ENCODE measurements at regions not wholly inside any gene's neighbourhood (a gene's known extent, or its start where the extent isn't known, plus 50 kb on each side); places are given as distances from the start of the nearest gene placed in this dataset.

DNA sequence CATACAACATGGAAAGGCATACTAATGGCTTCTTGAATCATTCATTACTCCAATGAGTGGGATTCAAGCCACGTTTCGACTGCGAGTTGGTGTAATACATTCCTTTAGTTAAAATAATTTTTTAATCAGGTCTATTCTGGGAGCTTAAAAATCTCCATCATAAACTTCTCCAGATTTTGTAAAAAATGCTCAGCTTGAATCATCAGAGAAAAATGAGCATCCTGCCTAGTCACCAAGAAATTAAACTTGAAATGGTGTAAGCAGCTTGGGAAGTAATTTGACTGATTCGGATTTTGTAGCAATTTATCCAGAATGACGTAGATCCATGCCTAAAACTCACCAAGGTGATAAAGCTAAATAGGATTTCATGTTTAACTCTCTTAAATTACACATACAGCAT, 165.7 kb downstream of the SLCO4C1 start:
- Mint-ChIP-seq H3K27me3 (ENCODE audit: low read depth) (no peaks in the 10 kb centered on the region), H3K9me3 (peaks cover 2% of the 10 kb centered on the region), H3K4me3 (no peak overlapping the region), H3K27ac (no peak overlapping the region), H3K4me1 (no peaks in the 10 kb centered on the region), H3K36me3 (ENCODE audit: low read depth) (no peaks in the 10 kb centered on the region)
- TF ChIP-seq, protein P1, sequence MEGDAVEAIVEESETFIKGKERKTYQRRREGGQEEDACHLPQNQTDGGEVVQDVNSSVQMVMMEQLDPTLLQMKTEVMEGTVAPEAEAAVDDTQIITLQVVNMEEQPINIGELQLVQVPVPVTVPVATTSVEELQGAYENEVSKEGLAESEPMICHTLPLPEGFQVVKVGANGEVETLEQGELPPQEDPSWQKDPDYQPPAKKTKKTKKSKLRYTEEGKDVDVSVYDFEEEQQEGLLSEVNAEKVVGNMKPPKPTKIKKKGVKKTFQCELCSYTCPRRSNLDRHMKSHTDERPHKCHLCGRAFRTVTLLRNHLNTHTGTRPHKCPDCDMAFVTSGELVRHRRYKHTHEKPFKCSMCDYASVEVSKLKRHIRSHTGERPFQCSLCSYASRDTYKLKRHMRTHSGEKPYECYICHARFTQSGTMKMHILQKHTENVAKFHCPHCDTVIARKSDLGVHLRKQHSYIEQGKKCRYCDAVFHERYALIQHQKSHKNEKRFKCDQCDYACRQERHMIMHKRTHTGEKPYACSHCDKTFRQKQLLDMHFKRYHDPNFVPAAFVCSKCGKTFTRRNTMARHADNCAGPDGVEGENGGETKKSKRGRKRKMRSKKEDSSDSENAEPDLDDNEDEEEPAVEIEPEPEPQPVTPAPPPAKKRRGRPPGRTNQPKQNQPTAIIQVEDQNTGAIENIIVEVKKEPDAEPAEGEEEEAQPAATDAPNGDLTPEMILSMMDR (IDR thresholded peaks at IDR 0.05; ENCODE audit: unreplicated experiment in 3 of 3), result no peak

DNA sequence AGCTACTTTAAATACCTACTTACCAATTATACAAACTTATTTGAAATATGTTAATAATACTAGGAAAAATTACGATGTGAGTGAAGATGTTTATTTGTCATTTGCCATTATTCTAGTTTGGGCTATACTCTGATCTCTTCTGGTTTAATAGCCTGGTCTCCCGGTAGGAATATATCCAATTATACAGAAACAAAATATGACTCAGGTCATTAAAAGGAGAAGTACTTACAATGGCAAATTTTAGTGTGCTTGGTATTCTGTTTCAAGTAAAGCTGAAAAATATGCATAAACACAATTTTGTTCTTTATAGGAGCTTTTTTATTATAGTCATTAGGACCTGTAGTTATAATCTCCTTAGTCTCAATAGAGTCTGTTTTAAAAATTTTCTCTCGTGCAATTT, 176.8 kb downstream of the SLCO4C1 start:
- no peaks in the 10 kb centered on the region for H3K36me3 Mint-ChIP-seq (ENCODE audit: low read depth)
- H3K4me1 Mint-ChIP-seq, result no peaks in the 10 kb centered on the region
- TF ChIP-seq, protein P1 (IDR thresholded peaks at IDR 0.05; ENCODE audit: unreplicated experiment in 3 of 3), result no peak
- no peaks in the 10 kb centered on the region for H3K27me3 Mint-ChIP-seq (ENCODE audit: low read depth)
- H3K9me3 Mint-ChIP-seq, result no peaks in the 10 kb centered on the region
- H3K4me3 Mint-ChIP-seq, result no peak overlapping the region
- H3K27ac Mint-ChIP-seq, result no peak overlapping the region

DNA sequence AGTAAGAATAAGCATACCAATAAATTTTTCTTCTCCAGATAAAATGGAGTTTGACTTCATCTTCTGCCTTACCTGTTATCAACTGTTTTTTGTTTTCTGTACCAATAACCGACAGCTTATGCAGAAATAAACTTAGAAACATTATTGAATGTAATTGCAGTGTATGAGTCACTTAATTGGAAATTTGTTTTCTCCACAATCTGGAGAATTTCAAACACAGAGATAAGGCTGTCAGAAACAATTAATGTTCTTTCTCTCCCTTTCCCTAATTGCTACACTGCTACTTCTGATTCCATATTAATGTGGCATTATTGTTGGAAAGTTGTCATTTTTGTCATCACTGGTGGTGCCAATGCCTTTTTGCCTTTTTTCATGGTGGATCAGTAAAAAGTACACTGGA, 180.3 kb downstream of the SLCO4C1 start:
- Mint-ChIP-seq H3K4me3 (no peak overlapping the region), H3K27ac (no peak overlapping the region), H3K36me3 (ENCODE audit: low read depth) (no peaks in the 10 kb centered on the region), H3K27me3 (ENCODE audit: low read depth) (no peaks in the 10 kb centered on the region), H3K4me1 (no peaks in the 10 kb centered on the region), H3K9me3 (peaks cover 2% of the 10 kb centered on the region)
- TF ChIP-seq, protein P1 (IDR thresholded peaks at IDR 0.05; ENCODE audit: unreplicated experiment in 3 of 3), result no peak

DNA sequence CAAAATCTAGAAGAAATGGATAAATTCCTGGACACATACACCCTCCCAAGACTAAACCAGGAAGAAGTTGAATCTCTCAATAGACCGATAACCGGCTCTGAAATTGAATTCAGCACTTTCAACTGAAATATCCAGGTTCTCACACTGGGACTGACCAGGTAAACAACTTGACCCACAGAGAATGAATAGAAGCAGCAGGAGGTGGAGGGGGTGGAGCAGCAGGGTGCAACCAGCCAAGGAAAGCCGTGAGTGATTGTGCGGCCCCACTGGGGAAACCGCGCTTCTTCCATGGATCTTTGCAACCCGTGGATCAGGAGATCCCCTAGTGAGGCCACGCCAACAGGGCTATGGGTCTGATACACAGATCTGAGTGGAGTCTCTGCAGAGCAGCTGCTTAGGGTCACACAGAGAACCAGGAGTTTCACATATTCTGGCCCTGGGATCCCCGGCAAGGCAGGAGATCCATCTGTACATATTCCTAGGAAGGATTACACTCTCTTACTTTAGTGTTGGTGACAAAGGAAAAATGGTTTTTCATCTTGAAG, 181.5 kb downstream of the SLCO4C1 start:
- Mint-ChIP-seq H3K36me3 (ENCODE audit: low read depth) (no peaks in the 10 kb centered on the region), H3K4me3 (no peak overlapping the region), H3K27me3 (ENCODE audit: low read depth) (no peaks in the 10 kb centered on the region), H3K27ac (no peak overlapping the region), H3K9me3 (peaks cover 2% of the 10 kb centered on the region), H3K4me1 (no peaks in the 10 kb centered on the region)
- TF ChIP-seq, protein P1 (IDR thresholded peaks at IDR 0.05; ENCODE audit: unreplicated experiment in 3 of 3), result no peak

DNA sequence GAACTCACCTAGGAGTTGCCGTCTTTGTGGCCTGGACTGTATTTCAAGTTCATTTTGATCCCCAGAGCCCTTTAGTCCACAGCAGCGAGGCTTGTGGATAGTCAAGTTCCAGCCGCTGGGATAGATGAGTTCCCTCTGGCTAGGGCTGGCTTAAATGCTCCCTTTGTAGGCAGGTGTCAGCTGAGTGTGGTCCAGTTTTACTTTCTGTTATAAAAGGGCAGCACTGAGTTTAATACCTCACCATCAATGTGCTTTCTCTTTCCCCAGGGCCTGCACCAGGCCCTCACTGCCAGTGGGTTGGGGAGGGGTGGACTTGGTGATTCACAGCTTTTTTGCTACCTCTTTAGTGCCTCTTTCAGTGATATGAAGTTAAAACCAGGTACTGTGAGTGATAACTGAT, 188.2 kb downstream of the SLCO4C1 start:
- Mint-ChIP-seq H3K9me3 (peaks cover 2% of the 10 kb centered on the region), H3K36me3 (ENCODE audit: low read depth) (no peaks in the 10 kb centered on the region), H3K27ac (no peak overlapping the region), H3K4me3 (no peak overlapping the region), H3K27me3 (ENCODE audit: low read depth) (no peaks in the 10 kb centered on the region), H3K4me1 (no peaks in the 10 kb centered on the region)
- TF ChIP-seq, protein P1 (IDR thresholded peaks at IDR 0.05; ENCODE audit: unreplicated experiment in 3 of 3), result no peak

DNA sequence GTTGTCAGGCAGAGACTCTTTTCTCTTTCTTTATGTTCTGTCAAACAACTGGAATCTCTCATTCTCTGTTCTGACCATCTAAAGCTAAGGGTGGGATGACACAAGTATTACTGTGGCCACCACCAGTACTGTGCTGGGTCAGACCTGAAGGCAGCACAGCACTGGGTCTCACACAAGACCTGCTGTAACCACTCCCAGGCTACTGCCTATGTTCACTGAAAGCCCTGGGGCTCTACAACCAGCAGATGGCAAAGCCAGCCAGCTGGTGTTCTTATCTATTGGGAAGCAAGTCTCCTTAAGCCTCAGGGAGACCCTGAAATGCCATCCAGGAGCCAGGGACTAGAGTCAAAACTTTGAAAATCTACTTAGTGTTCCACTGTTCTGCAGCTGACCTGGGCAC, 189.5 kb downstream of the SLCO4C1 start:
- no peaks in the 10 kb centered on the region for H3K4me1 Mint-ChIP-seq
- H3K9me3 Mint-ChIP-seq, result no peaks in the 10 kb centered on the region
- no peak overlapping the region for H3K4me3 Mint-ChIP-seq
- H3K27ac Mint-ChIP-seq, result no peak overlapping the region
- no peaks in the 10 kb centered on the region for H3K36me3 Mint-ChIP-seq (ENCODE audit: low read depth)
- TF ChIP-seq, protein P1 (IDR thresholded peaks at IDR 0.05; ENCODE audit: unreplicated experiment in 3 of 3), result no peak
- no peaks in the 10 kb centered on the region for H3K27me3 Mint-ChIP-seq (ENCODE audit: low read depth)
